HepG2 (cell line): ENCODE measurements at regions not wholly inside any gene's neighbourhood (a gene's known extent, or its start where the extent isn't known, plus 50 kb on each side); places are given as distances from the start of the nearest gene placed in this dataset.

Source experiments
- ATAC-seq: fragments of 200-7000 bp; cut with Tn5 transposase; 3 replicates; pipeline ENCODE4 v1.9.1; 2020; ENCODE audit warnings: mild to moderate bottlenecking, moderate library complexity
- BruUV-seq: library from RNA; stranded (reverse); fragments of 400-500 nt; replicated peaks from 2 replicates; lab custom pipeline; 2021; lab: Mats Ljungman, UMichigan
- CTCF ChIA-PET: fragments of 300-600 bp; formaldehyde crosslinking; extraction: SDS; loops from one replicate; lab custom pipeline; 2021; ENCODE audit warnings: low total read pairs, inconsistent platforms, low intra/inter-chr PET ratio; lab: Yijun Ruan, JAX
- POLR2A ChIA-PET: fragments of 350-600 bp; sonication (Branson Sonifier 250); formaldehyde crosslinking; loops from one replicate; lab custom pipeline; 2020; ENCODE audit warnings: antibody characterized with exemption, inconsistent platforms; lab: Yijun Ruan, JAX
- DNase-seq: peaks from one replicate; pipeline ENCODE4 v3.0.0-alpha.2; 2015; ENCODE audit warnings: low spot score
- FAIRE-seq: peaks from 3 replicates; lab custom pipeline; 2011; peaks lifted over from hg19 to GRCh38; lab: Jason Lieb, UNC
- H2AFZ ChIP-seq: one replicate; pipeline ENCODE4 v1.6.1; 2011; ENCODE audit warnings: low read length, inconsistent platforms
- H3K27ac ChIP-seq: fragments of 300-600 bp; 3 replicates; pipeline ENCODE4 v1.8.0; 2011; ENCODE audit warnings: mixed run types, mild to moderate bottlenecking, mixed read lengths, low read length, inconsistent platforms; ENCODE audit not compliant: insufficient read depth; ENCODE audit errors: extremely low read length
- H3K27me3 ChIP-seq, 2 experiments: fragments of 200-600 bp in 1 of 2; 2 replicates in 1 of 2; 3 replicates in 1 of 2; pipeline versions ENCODE4 v1.6.0 to v1.8.0; 2011; ENCODE audit warnings: low read length in 2 of 2, mild to moderate bottlenecking in 2 of 2, moderate library complexity in 2 of 2, inconsistent platforms in 1 of 2; ENCODE audit not compliant: insufficient read depth in 2 of 2, control insufficient read depth in 1 of 2
- H3K36me3 ChIP-seq, 2 experiments: fragments of 200-600 bp in 1 of 2; replicated peaks in 1 of 2; 2 replicates in 1 of 2; 3 replicates in 1 of 2; pipeline versions ENCODE4 v1.5.1 to v1.8.0; 2011; ENCODE audit warnings: low read length in 2 of 2, inconsistent platforms in 1 of 2; ENCODE audit not compliant: insufficient read depth in 2 of 2, control insufficient read depth in 1 of 2
- H3K4me1 ChIP-seq: 2 replicates; pipeline ENCODE4 v1.5.1; 2012; ENCODE audit warnings: low read length, inconsistent platforms; ENCODE audit not compliant: insufficient read depth
- H3K4me2 ChIP-seq: 2 replicates; pipeline ENCODE4 v1.6.0; 2011; ENCODE audit warnings: low read depth, low read length, inconsistent platforms
- H3K4me3 ChIP-seq, 3 experiments: fragments of 200-600 bp in 1 of 3; sonication (generic), shearing (Covaris generic) in 1 of 3; replicated peaks in 1 of 3; 2 replicates each; pipeline ENCODE4 v1.5.1; 2011 to 2016; ENCODE audit warnings: low read length in 3 of 3, inconsistent platforms in 2 of 3, low read depth in 2 of 3, mild to moderate bottlenecking in 2 of 3, control low read depth in 1 of 3, mixed read lengths in 1 of 3; ENCODE audit not compliant: insufficient read depth in 1 of 3
- H3K79me2 ChIP-seq: one replicate; pipeline ENCODE4 v1.6.1; 2011; ENCODE audit warnings: low read length, inconsistent platforms; ENCODE audit not compliant: insufficient read depth
- H3K9ac ChIP-seq: 2 replicates; pipeline ENCODE4 v1.6.0; 2011; ENCODE audit warnings: mild to moderate bottlenecking, low read depth, low read length, inconsistent platforms; ENCODE audit not compliant: insufficient read depth
- H3K9me3 ChIP-seq: 2 replicates; pipeline ENCODE4 v1.5.1; 2012; ENCODE audit warnings: mild to moderate bottlenecking, low read length
- H4K20me1 ChIP-seq: 2 replicates; pipeline ENCODE4 v1.6.0; 2011; ENCODE audit warnings: inconsistent platforms, mild to moderate bottlenecking, low read length, moderate library complexity; ENCODE audit not compliant: insufficient read depth
- BCL3 ChIP-seq: sonication (generic); formaldehyde crosslinking; IDR thresholded peaks from 2 replicates; pipeline ENCODE4 v1.5.1; 2020; ENCODE audit warnings: mild to moderate bottlenecking, missing genetic modification reagents, moderate library complexity
- BRCA1 ChIP-seq: sonication (generic); formaldehyde crosslinking; IDR thresholded peaks from 2 replicates; pipeline ENCODE4 v1.4.0; 2020; ENCODE audit warnings: missing genetic modification reagents
- HMGA1 ChIP-seq: sonication (generic); formaldehyde crosslinking; conservative IDR thresholded peaks from 2 replicates; pipeline ENCODE4 v1.4.0; 2020; ENCODE audit warnings: missing genetic modification reagents
- MAFF ChIP-seq: IDR thresholded peaks from 2 replicates; pipeline ENCODE4 v1.6.1; 2011; ENCODE audit warnings: low read depth, low read length, improper control_type of control experiment
- MAFK ChIP-seq, 2 experiments: IDR thresholded peaks in 1 of 2; conservative IDR thresholded peaks in 1 of 2; 2 replicates each; pipeline ENCODE4 v1.6.1; 2011; ENCODE audit warnings: improper control_type of control experiment in 2 of 2, low read length in 2 of 2
- MAX ChIP-seq: IDR thresholded peaks from 2 replicates; pipeline ENCODE4 v1.6.1; 2012; ENCODE audit warnings: inconsistent platforms
- PBX3 ChIP-seq: sonication (generic); formaldehyde crosslinking; IDR thresholded peaks from 2 replicates; pipeline ENCODE4 v1.8.1; 2023; ENCODE audit warnings: missing genetic modification reagents, inconsistent platforms, borderline replicate concordance
- RBFOX2 ChIP-seq: fragments of 200-400 bp; formaldehyde crosslinking; IDR thresholded peaks from 2 replicates; pipeline ENCODE4 v1.6.1; 2017; ENCODE audit warnings: low read depth, mild to moderate bottlenecking, low read length
- SOX5 ChIP-seq: IDR thresholded peaks from 2 replicates; pipeline ENCODE4 v1.6.1; 2016; ENCODE audit warnings: borderline replicate concordance
- ZBED4 ChIP-seq: sonication (generic); formaldehyde crosslinking; IDR thresholded peaks from 2 replicates; pipeline ENCODE4 v1.4.0; 2020; ENCODE audit warnings: missing genetic modification reagents, borderline replicate concordance
- ZNF468 ChIP-seq: sonication (generic); formaldehyde crosslinking; IDR thresholded peaks from 2 replicates; pipeline ENCODE4 v1.8.0; 2022; ENCODE audit warnings: mild to moderate bottlenecking, moderate library complexity, missing genetic modification reagents
- ZNF580 ChIP-seq: IDR thresholded peaks from 2 replicates; pipeline ENCODE4 v1.6.1; 2016; ENCODE audit warnings: low read depth, borderline replicate concordance
- ZNF788 ChIP-seq: sonication (generic); formaldehyde crosslinking; IDR thresholded peaks from 2 replicates; pipeline ENCODE4 v1.5.0; 2020; ENCODE audit warnings: mild to moderate bottlenecking, missing genetic modification reagents, borderline replicate concordance
- WGBS: methylation state at CpG from one replicate; pipeline ENCODE4 v1.1.6; 2017; ENCODE audit warnings: low lambda C conversion rate; 5-methylcytosine and 5-hydroxymethylcytosine counted together
- in situ Hi-C: cut with HindIII; loops from 2 replicates; pipeline ENCODE4 v1.10.0; 2017; ENCODE audit warnings: low pct_unique_long_range_greater_than_20kb; ENCODE audit not compliant: extremely low pct_ligation_motif_present
- intact Hi-C: fragments of 100-400 bp; cut with micrococcal nuclease; formaldehyde crosslinking; loops from one replicate; pipeline ENCODE4 v1.10.0; 2022; ENCODE audit not compliant: unreplicated experiment

- H3K4me1 ChIP-seq, result no peaks in the 10 kb centered on the region
- intact Hi-C loops, result no loop called here
- no peaks in the 10 kb centered on the region for H3K36me3 ChIP-seq
- ATAC-seq, result no peak
- BruUV-seq, result no TSS peak
- ChIA-PET CTCF (no interaction called here), POLR2A (no interaction called here)
- H3K4me2 ChIP-seq, result no peak overlapping the region
- H3K27me3 ChIP-seq, result no peaks in the 10 kb centered on the region
- 0% methylated on average over 1 of the region's 1 CpG for WGBS
- no peaks in the 10 kb centered on the region for H3K79me2 ChIP-seq
- DNase-seq, result no peak
- TF ChIP-seq ZNF580 (CRISPR knock-in tag), result no peak
- TF ChIP-seq MAFF, result peak; percentile 56; the same call in 1 of the 2 replicates
- TF ChIP-seq MAFK (conservative IDR thresholded peaks at IDR 0.05 in 1 of 2, IDR thresholded peaks at IDR 0.05 in 1 of 2; ENCODE audit: low read length in 2 of 2), result peak in 1 of 2 experiments; percentile 71; a peak in 2 of 4 replicates
- H3K9me3 ChIP-seq, result no peaks in the 10 kb centered on the region
- FAIRE-seq, result no peak
- H3K27ac ChIP-seq, result no peak overlapping the region
- H2AFZ ChIP-seq, result no peak overlapping the region
- no peak overlapping the region for H3K4me3 ChIP-seq
- H3K9ac ChIP-seq, result no peak overlapping the region
- in situ Hi-C loops, result no loop called here
- H4K20me1 ChIP-seq, result no peaks in the 10 kb centered on the region
Measured at GRCh38 chrX:117215683-117216082, 752.9 kb upstream of the CT83 start.

GRCh38 chrX:117196481-117196880 lies 733.7 kb upstream of the CT83 start:
- no peaks in the 10 kb centered on the region for H4K20me1 ChIP-seq
- DNase-seq (no peak), FAIRE-seq (no peak), ATAC-seq (no peak)
- H3K27ac ChIP-seq, result no peak overlapping the region
- H3K9ac ChIP-seq, result no peak overlapping the region
- no peaks in the 10 kb centered on the region for H3K4me1 ChIP-seq
- CTCF ChIA-PET, result no interaction called here
- no peak overlapping the region for H3K4me3 ChIP-seq
- H3K79me2 ChIP-seq, result no peaks in the 10 kb centered on the region
- H2AFZ ChIP-seq, result no peak overlapping the region
- no peak overlapping the region for H3K4me2 ChIP-seq
- POLR2A ChIA-PET, result no interaction called here
- in situ Hi-C loops (no loop called here), intact Hi-C loops (no loop called here)
- no peaks in the 10 kb centered on the region for H3K9me3 ChIP-seq
- no TSS peak for BruUV-seq
- no peaks in the 10 kb centered on the region for H3K27me3 ChIP-seq
- H3K36me3 ChIP-seq, result no peaks in the 10 kb centered on the region
- WGBS, result no CpG with 5 or more reads among the region's 3 CpGs
- no peak for TF ChIP-seq BCL3
- no peak for TF ChIP-seq BRCA1 (CRISPR knock-in tag)
- TF ChIP-seq ZNF468 (CRISPR knock-in tag), result no peak
- no peak for TF ChIP-seq RBFOX2
- TF ChIP-seq MAX, result no peak
- TF ChIP-seq SOX5 (CRISPR knock-in tag), result no peak
- TF ChIP-seq PBX3 (CRISPR knock-in tag), result no peak
- no peak for TF ChIP-seq HMGA1 (CRISPR knock-in tag)
- TF ChIP-seq ZNF788 (CRISPR knock-in tag), result no peak
- no peak for TF ChIP-seq ZBED4 (CRISPR knock-in tag)
